ENCODE measurements at regions not wholly inside any gene's neighbourhood (a gene's known extent, or its start where the extent isn't known, plus 50 kb on each side); places are given as distances from the start of the nearest gene placed in this dataset.
"Not testable (repeated sequence)": the region's sequence is repeated elsewhere in the genome, so short reads cannot be mapped to it uniquely, and the experiment has no call there.

DNA sequence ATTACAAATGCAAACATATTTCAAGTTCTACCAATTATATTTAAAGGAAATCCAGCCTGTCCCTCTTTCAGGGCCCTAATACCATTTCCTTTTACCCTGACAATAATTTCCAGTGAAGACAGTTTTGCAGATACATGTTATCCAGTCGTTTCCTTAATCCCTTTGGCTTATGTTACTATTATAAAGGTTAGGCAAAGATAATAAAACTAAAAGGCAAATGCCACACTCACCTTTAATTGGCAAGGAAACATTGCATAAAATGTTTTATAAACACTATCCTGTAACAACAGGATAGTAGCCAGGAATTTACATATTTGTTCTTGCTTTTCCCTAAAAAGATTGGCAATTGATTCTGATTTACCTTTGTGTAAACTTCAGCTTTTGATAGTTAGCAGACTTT lies 168.7 kb downstream of the AEBP2 start:
- Mint-ChIP-seq H3K4me3 (no peak overlapping the region), H3K27ac (no peak overlapping the region), H3K4me1 (no peaks in the 10 kb centered on the region), H3K36me3 (ENCODE audit: low read depth) (no peaks in the 10 kb centered on the region), H3K9me3 (peaks cover 15% of the 10 kb centered on the region), H3K27me3 (no peaks in the 10 kb centered on the region)
- intact Hi-C loops (cut with micrococcal nuclease), result no loop called here
- DNase-seq, result no peak

DNA sequence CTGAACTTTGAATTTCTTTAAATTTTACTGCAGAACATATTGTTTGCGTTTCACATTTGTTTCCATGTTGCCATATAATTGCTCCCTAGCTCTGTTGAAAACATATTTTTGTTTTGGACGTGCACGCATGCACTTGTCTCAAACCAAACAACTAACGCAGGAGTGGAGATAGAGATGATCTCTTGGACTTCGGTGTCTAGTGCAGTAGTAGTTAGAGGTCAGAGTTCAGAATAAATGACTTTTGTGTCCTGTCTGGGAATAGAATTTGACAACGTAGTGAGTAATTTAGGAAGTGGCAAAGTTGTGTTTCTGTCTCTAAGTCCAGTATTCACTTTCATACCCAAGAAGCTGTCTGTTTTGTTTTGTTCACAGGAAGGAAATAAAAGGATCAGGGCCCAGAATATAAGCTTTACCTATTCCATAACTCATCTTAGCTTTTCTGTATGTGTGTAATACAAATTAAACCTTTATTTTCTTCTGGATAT lies 173.8 kb downstream of the AEBP2 start:
- H3K9me3 Mint-ChIP-seq, result peaks cover 8% of the 10 kb centered on the region
- no peak for DNase-seq
- no peak overlapping the region for H3K4me3 Mint-ChIP-seq
- no peaks in the 10 kb centered on the region for H3K27me3 Mint-ChIP-seq
- no peaks in the 10 kb centered on the region for H3K4me1 Mint-ChIP-seq
- intact Hi-C loops (cut with micrococcal nuclease), result no loop called here
- H3K36me3 Mint-ChIP-seq (ENCODE audit: low read depth), result no peaks in the 10 kb centered on the region
- H3K27ac Mint-ChIP-seq, result no peak overlapping the region

DNA sequence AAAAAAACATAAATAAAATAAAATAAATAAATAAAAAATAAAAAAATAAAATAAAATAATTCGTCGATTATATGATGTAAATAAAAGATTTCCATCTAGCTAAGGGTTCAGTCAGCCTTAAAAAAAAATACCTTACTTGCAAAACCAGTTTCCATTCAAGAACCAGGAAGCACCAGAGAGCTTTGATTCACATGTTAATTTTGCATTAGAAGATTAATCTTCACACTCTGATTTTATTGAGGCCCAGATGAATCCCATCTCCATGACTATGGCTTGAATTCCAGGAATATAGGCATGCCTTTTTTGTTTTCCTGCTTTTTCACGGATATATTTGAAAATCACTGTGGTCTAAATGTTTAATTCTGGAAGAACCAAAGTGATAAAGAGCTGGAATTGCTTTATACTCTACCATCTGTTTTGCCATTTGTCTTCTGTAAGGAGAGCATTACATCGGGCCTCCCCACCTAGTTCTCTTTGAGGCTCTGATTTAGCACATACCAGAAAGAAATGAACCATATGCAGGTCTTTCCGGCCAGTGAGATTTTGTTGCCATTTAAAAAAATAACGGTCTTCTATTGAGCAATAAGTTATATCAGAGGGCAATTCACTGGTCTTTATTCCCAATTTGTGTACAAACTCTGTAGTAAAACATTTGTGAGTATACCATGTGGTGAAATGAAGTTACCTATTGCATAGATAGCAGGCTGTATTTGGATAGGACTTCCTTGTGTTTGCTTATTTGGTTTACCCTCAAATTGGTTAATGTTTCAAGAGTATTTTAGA lies 175.5 kb downstream of the AEBP2 start:
- intact Hi-C loops (cut with micrococcal nuclease), result no loop called here
- DNase-seq, result no peak
- Mint-ChIP-seq H3K36me3 (ENCODE audit: low read depth) (no peaks in the 10 kb centered on the region), H3K4me1 (no peaks in the 10 kb centered on the region), H3K4me3 (no peak overlapping the region), H3K27me3 (no peaks in the 10 kb centered on the region), H3K9me3 (peaks cover 8% of the 10 kb centered on the region), H3K27ac (no peak overlapping the region)

GRCh38 chr12:19615384-19615725 lies 176.1 kb downstream of the AEBP2 start:
- Mint-ChIP-seq H3K4me1 (no peaks in the 10 kb centered on the region), H3K27ac (no peak overlapping the region), H3K9me3 (peaks cover 8% of the 10 kb centered on the region), H3K27me3 (no peaks in the 10 kb centered on the region), H3K4me3 (no peak overlapping the region), H3K36me3 (ENCODE audit: low read depth) (no peaks in the 10 kb centered on the region)
- intact Hi-C loops (cut with micrococcal nuclease), result no loop called here
- no peak for DNase-seq

DNA sequence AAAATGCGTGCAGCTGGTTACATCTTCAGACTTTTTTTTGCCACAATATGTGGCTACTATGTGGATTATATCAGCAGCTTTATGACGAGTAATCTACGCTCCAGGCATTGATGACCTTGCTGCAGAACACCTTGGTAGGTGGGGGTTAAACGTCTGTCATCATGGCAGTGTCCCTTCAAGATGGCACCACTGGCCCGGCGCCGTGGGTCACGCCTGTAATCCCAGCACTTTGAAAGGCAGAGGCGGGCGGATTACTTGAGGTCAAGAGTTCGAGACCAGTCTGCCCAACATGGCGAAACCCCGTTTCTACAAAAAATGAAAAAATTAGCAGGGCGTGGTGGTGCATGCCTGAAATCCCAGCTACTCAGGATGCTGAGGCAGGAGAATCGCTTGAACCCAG lies 177.5 kb downstream of the AEBP2 start:
- Mint-ChIP-seq H3K27me3 (no peaks in the 10 kb centered on the region), H3K27ac (no peak overlapping the region), H3K4me3 (no peak overlapping the region), H3K36me3 (ENCODE audit: low read depth) (no peaks in the 10 kb centered on the region), H3K4me1 (no peaks in the 10 kb centered on the region), H3K9me3 (peaks cover 3% of the 10 kb centered on the region)
- intact Hi-C loops (cut with micrococcal nuclease), result no loop called here
- no peak for DNase-seq

- Mint-ChIP-seq H3K4me3 (no peak overlapping the region), H3K27me3 (no peaks in the 10 kb centered on the region), H3K27ac (no peak overlapping the region), H3K36me3 (ENCODE audit: low read depth) (no peaks in the 10 kb centered on the region), H3K4me1 (peaks cover 2% of the 10 kb centered on the region), H3K9me3 (no peaks in the 10 kb centered on the region)
- DNase-seq, result no peak
- intact Hi-C loops (cut with micrococcal nuclease), result no loop called here
Measured at GRCh38 chr12:19620222-19620621, 180.9 kb downstream of the AEBP2 start.

GRCh38 chr12:19623751-19624399 lies 184.6 kb downstream of the AEBP2 start:
- H3K36me3 Mint-ChIP-seq (ENCODE audit: low read depth), result no peaks in the 10 kb centered on the region
- no peaks in the 10 kb centered on the region for H3K27me3 Mint-ChIP-seq
- H3K9me3 Mint-ChIP-seq, result no peaks in the 10 kb centered on the region
- H3K27ac Mint-ChIP-seq, result no peak overlapping the region
- DNase-seq, result no peak
- no peak overlapping the region for H3K4me3 Mint-ChIP-seq
- intact Hi-C loops (cut with micrococcal nuclease), result no loop called here
- peaks cover 2% of the 10 kb centered on the region for H3K4me1 Mint-ChIP-seq

DNA sequence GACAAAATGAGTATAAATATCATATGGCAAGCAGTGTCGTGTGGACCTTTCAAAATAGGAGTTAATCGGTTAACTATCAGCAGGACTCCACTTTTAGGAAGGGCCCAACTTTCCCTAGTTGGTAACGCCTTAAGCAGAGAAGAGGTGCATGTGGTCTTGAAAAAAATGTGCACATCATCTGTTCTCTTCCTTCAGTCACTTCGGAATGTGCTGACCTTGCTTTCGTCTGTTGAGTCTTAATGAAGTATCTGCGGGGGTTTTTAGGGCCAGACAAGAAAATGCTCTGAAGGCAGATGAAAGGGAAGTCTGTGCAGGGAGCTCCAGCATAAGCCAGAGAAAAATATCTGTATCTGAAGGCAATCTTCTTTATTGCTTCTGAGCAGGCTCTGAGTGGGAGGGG lies 185.2 kb downstream of the AEBP2 start:
- no peaks in the 10 kb centered on the region for H3K9me3 Mint-ChIP-seq
- H3K36me3 Mint-ChIP-seq (ENCODE audit: low read depth), result no peaks in the 10 kb centered on the region
- H3K4me1 Mint-ChIP-seq, result peaks cover 2% of the 10 kb centered on the region
- no peaks in the 10 kb centered on the region for H3K27me3 Mint-ChIP-seq
- no peak overlapping the region for H3K27ac Mint-ChIP-seq
- DNase-seq, result no peak
- H3K4me3 Mint-ChIP-seq, result no peak overlapping the region
- intact Hi-C loops (cut with micrococcal nuclease), result no loop called here

GRCh38 chr12:19625551-19625950 lies 186.3 kb downstream of the AEBP2 start:
- H3K27ac Mint-ChIP-seq; DNase-seq; H3K27me3 Mint-ChIP-seq; H3K9me3 Mint-ChIP-seq; H3K4me3 Mint-ChIP-seq; H3K4me1 Mint-ChIP-seq; intact Hi-C loops (cut with micrococcal nuclease); H3K36me3 Mint-ChIP-seq (ENCODE audit: low read depth): not testable (repeated sequence)

- no peak overlapping the region for H3K4me3 Mint-ChIP-seq
- peaks cover 2% of the 10 kb centered on the region for H3K4me1 Mint-ChIP-seq
- intact Hi-C loops (cut with micrococcal nuclease), result no loop called here
- no peaks in the 10 kb centered on the region for H3K36me3 Mint-ChIP-seq (ENCODE audit: low read depth)
- no peak for DNase-seq
- no peak overlapping the region for H3K27ac Mint-ChIP-seq
- H3K9me3 Mint-ChIP-seq, result no peaks in the 10 kb centered on the region
- H3K27me3 Mint-ChIP-seq, result no peaks in the 10 kb centered on the region
Measured at GRCh38 chr12:19627719-19628118, 188.4 kb downstream of the AEBP2 start.

DNA sequence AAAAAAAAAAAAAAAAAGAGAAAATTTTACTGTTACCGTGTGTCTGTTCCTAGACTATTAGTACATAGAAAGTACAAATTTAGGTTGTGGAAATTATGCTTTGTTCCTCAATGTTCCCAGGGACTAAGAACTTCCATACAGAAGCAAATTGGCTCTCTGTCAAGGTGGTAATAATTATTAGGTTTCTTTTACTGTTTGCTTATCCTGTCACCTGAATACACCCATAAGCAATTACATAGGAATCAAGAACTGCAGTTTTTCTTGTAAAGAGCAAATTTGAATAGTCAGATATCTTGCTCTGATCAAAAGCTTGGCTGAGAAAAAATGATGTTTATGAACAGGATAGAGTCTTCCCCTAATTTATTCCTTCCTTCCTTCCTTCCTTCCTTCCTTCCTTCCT lies 191.2 kb downstream of the AEBP2 start:
- H3K27ac Mint-ChIP-seq, result no peak overlapping the region
- intact Hi-C loops (cut with micrococcal nuclease), result no loop called here
- DNase-seq, result no peak
- H3K27me3 Mint-ChIP-seq, result no peaks in the 10 kb centered on the region
- H3K9me3 Mint-ChIP-seq, result no peaks in the 10 kb centered on the region
- H3K4me3 Mint-ChIP-seq, result no peak overlapping the region
- no peaks in the 10 kb centered on the region for H3K36me3 Mint-ChIP-seq (ENCODE audit: low read depth)
- no peaks in the 10 kb centered on the region for H3K4me1 Mint-ChIP-seq

- Mint-ChIP-seq H3K36me3 (ENCODE audit: low read depth) (no peaks in the 10 kb centered on the region), H3K27ac (no peak overlapping the region), H3K9me3 (no peaks in the 10 kb centered on the region), H3K4me3 (no peak overlapping the region), H3K4me1 (no peaks in the 10 kb centered on the region), H3K27me3 (no peaks in the 10 kb centered on the region)
- intact Hi-C loops (cut with micrococcal nuclease), result no loop called here
- DNase-seq, result no peak
Measured at GRCh38 chr12:19633194-19633593, 193.9 kb downstream of the AEBP2 start.

DNA sequence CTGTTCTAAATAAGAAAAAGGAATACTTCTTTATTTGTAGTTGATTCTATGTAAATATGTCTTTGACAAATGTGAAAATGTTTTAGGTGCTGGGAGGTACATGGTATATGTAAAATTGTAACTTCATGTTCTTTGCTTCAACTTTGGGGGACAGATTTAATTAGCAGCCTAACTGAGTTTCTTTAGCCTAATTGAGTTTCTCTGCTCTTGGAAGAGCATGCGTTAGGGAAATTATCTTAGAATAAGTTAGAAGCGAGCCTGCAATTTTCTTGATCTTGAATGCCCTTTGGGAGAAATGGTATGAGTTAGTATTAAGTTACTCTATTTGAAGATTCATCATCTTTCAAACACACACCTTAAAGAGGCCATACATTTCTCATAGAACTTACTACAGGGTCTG lies 194.3 kb downstream of the AEBP2 start:
- no peak for DNase-seq
- Mint-ChIP-seq H3K4me3 (no peak overlapping the region), H3K27me3 (no peaks in the 10 kb centered on the region), H3K27ac (no peak overlapping the region), H3K36me3 (ENCODE audit: low read depth) (no peaks in the 10 kb centered on the region), H3K9me3 (no peaks in the 10 kb centered on the region), H3K4me1 (no peaks in the 10 kb centered on the region)
- intact Hi-C loops (cut with micrococcal nuclease), result no loop called here

DNA sequence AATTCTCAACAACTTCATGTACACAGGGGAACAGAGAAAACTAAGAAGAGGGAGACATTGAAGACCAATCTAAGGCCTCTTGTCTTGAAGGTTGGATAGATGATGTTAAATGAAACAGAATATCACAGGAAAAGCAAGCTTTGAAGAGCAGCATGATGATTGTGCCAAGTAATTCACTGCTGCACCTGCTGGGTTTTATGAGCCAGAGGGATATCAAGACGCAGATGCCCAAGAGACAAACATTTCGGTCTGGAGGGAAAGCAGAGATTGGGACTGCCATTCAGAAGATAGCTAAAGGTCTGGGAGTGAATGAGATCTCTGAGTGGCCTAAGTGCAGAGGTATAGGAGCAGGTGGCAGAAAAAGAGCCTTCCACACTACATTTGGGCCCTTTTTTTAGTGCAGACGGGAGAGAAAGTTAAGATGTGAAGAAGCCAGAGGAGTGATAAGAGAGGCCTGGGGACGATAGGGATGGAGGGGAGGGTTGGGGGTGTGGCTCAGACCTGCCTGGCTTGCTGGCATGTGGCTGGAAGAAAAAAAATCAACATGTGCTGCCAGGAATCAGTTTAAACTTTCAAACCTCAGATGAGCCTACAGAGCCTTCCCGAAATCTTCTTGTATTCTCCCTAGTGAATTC lies 200.6 kb downstream of the AEBP2 start:
- Mint-ChIP-seq H3K27ac (no peak overlapping the region), H3K9me3 (no peaks in the 10 kb centered on the region), H3K4me1 (no peaks in the 10 kb centered on the region), H3K36me3 (ENCODE audit: low read depth) (no peaks in the 10 kb centered on the region), H3K4me3 (no peak overlapping the region), H3K27me3 (no peaks in the 10 kb centered on the region)
- no peak for DNase-seq
- intact Hi-C loops (cut with micrococcal nuclease), result no loop called here
